ENCODE measurements at regions not wholly inside any gene's neighbourhood (a gene's known extent, or its start where the extent isn't known, plus 50 kb on each side); places are given as distances from the start of the nearest gene placed in this dataset.
"Not testable (repeated sequence)": the region's sequence is repeated elsewhere in the genome, so short reads cannot be mapped to it uniquely, and the experiment has no call there.

DNA sequence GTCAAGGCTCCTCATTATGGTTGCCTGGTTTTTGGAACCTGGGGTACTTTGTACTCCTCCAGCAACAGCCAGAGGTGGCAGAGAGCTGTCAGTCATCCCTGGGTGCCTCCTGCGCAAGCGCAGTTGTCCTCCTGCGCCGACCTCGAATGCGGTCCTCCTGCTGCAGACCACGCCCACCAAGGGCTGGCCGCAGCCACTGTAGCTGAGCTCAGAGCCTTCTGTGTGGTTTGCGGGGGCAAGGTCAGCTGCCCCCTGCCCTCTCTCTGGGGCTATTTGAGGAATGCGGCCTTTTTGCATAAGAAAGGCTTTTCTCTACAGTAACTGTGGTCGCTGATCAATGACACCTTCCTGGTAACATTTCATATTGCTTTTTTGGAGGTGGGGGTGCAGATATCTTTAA is 131.3 kb upstream of the SNRPN start:
- Histone ChIP-seq H3K4me3 (ENCODE audit: insufficient read depth, low read depth, low read length, poor library complexity, severe bottlenecking) (no peak overlapping the region), H3K36me3 (ENCODE audit: control insufficient read depth, insufficient read depth, low read length) (no peaks in the 10 kb centered on the region), H3K27ac (ENCODE audit: insufficient read depth, low read length, poor library complexity, severe bottlenecking) (no peak overlapping the region), H3K27me3 (replicated peaks; ENCODE audit: control insufficient read depth, insufficient read depth, low read length, poor library complexity, severe bottlenecking) (no peaks in the 10 kb centered on the region), H3K9me3 (ENCODE audit: control insufficient read depth, low read length) (no peaks in the 10 kb centered on the region), H3K4me1 (ENCODE audit: control insufficient read depth, insufficient read depth, low read length, poor library complexity, severe bottlenecking) (no peaks in the 10 kb centered on the region)
- no peak for DNase-seq

DNA sequence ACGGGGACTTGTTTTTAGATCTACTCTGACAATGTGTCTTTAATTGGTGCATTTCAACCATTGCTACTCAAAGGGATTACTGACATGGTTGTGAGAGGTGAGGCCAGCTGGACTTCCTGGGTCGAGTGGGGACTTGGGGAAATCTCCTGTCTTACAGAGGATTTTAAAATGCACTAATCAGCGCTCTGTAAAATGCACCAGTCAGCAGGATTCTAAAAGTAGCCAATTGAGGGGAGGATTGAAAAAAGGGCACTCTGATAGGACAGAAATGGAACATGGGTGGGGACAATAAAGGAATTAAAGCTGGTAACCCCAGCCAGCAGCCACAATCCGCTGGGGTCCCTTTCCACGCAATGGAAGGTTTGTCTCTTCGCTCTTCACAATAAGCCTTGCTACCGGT is 122.5 kb upstream of the SNRPN start:
- Histone ChIP-seq H3K27me3 (replicated peaks; ENCODE audit: control insufficient read depth, insufficient read depth, low read length, poor library complexity, severe bottlenecking) (no peaks in the 10 kb centered on the region), H3K27ac (ENCODE audit: insufficient read depth, low read length, poor library complexity, severe bottlenecking) (no peak overlapping the region), H3K9me3 (ENCODE audit: control insufficient read depth, low read length) (no peaks in the 10 kb centered on the region), H3K4me1 (ENCODE audit: control insufficient read depth, insufficient read depth, low read length, poor library complexity, severe bottlenecking) (no peaks in the 10 kb centered on the region), H3K4me3 (ENCODE audit: insufficient read depth, low read depth, low read length, poor library complexity, severe bottlenecking) (no peak overlapping the region), H3K36me3 (ENCODE audit: control insufficient read depth, insufficient read depth, low read length) (no peaks in the 10 kb centered on the region)
- DNase-seq = no peak

DNA sequence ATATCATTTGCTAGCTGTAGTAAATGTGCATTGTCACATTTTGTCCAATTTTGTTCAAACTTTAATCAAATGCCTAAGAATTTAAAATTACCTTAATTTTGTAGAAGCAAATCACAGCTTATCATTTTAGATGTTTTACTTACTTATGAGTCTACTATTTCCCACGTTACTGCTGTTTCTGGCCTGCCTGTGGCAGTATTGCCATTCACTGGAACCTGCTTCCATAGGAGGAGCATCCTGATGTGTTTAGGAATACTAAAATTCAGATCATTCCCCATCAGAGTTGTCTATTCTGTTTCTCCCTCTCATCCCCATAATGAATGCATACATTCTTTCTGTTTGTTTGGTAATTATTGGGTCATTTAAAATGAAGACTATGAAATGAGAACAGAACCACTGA is 119.5 kb upstream of the SNRPN start:
- Histone ChIP-seq H3K4me3 (ENCODE audit: insufficient read depth, low read depth, low read length, poor library complexity, severe bottlenecking) (no peak overlapping the region), H3K36me3 (ENCODE audit: control insufficient read depth, insufficient read depth, low read length) (no peaks in the 10 kb centered on the region), H3K4me1 (ENCODE audit: control insufficient read depth, insufficient read depth, low read length, poor library complexity, severe bottlenecking) (no peaks in the 10 kb centered on the region), H3K27me3 (replicated peaks; ENCODE audit: control insufficient read depth, insufficient read depth, low read length, poor library complexity, severe bottlenecking) (no peaks in the 10 kb centered on the region), H3K9me3 (ENCODE audit: control insufficient read depth, low read length) (no peaks in the 10 kb centered on the region), H3K27ac (ENCODE audit: insufficient read depth, low read length, poor library complexity, severe bottlenecking) (no peak overlapping the region)
- no peak for DNase-seq

DNA sequence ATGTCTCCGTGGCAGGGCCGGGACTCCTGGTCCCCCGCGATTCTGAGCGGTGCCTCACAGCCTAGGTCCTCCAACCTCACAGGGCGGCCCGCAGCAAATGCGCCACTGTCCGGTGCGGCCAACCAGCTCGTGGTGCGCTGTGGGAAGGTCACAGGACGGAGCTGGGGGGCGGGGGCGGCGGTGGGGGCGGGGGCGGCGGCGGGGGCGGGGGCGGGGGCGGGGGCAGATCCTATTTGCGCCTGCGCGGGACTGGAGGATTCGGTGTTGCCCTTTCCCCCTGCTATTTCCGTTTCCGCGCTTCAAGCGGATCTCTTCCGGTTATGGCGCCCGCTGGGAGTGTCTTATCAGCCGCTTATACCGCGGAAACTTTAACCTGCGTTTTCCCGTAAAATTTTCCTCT is 106.7 kb upstream of the SNRPN start:
- Histone ChIP-seq H3K27me3 (replicated peaks; ENCODE audit: control insufficient read depth, insufficient read depth, low read length, poor library complexity, severe bottlenecking) (no peaks in the 10 kb centered on the region), H3K9me3 (ENCODE audit: control insufficient read depth, low read length) (no peaks in the 10 kb centered on the region), H3K27ac (ENCODE audit: insufficient read depth, low read length, poor library complexity, severe bottlenecking) (no peak overlapping the region), H3K4me1 (ENCODE audit: control insufficient read depth, insufficient read depth, low read length, poor library complexity, severe bottlenecking) (no peaks in the 10 kb centered on the region), H3K4me3 (ENCODE audit: insufficient read depth, low read depth, low read length, poor library complexity, severe bottlenecking) (no peak overlapping the region), H3K36me3 (ENCODE audit: control insufficient read depth, insufficient read depth, low read length) (no peaks in the 10 kb centered on the region)
- no peak for DNase-seq

DNA sequence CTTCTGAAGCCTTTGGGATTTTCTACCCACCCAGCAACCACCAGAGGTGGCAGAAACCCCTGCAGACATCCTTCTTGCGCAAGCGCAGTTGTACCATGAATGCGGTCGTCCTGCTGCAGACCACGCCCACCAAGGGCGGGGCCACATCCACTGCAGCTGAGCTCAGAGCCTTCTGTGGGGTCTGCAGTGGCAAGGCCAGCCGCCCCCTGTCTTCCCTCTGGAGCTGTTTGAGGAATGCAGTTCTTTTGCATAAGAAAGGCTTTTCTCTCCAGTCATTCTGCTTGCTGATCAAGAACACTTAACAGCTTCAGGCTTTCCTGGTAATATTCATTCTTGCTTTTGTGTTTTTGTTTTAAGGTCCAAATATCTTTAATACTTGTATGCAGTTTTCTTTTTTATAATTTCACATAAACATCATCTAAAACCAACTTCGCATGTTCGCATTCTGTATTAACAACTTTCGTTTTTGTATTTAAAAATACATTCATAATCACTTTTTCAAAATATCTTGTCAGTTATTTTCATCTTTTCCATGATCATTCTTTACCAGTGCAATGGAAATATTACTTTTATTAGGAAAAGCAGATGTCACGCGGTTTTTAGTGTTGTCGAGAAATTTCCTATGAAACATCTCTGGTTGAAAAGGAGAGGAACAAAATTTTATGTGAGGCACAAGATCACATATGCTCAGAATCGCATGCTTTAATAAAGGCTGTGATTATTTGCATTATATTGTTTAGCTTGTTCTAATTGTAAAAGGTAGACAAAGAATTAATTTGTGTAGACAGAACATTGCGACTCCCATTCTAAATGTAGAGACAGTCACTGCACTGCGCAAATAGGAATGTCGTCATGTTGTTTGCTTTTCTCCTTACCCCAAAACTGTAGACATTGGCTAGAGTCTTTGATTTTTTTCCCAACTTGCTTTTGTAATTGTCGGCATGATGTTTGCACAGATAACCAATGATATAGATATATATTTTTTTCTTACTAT is 98.1 kb upstream of the SNRPN start:
- H3K4me1 ChIP-seq (ENCODE audit: control insufficient read depth, insufficient read depth, low read length, poor library complexity, severe bottlenecking) = no peaks in the 10 kb centered on the region
- H3K36me3 ChIP-seq (ENCODE audit: control insufficient read depth, insufficient read depth, low read length) = no peaks in the 10 kb centered on the region
- H3K4me3 ChIP-seq (ENCODE audit: insufficient read depth, low read depth, low read length, poor library complexity, severe bottlenecking) = no peak overlapping the region
- DNase-seq = no peak
- H3K27me3 ChIP-seq (replicated peaks; ENCODE audit: control insufficient read depth, insufficient read depth, low read length, poor library complexity, severe bottlenecking) = no peaks in the 10 kb centered on the region
- H3K9me3 ChIP-seq (ENCODE audit: control insufficient read depth, low read length) = no peaks in the 10 kb centered on the region
- H3K27ac ChIP-seq (ENCODE audit: insufficient read depth, low read length, poor library complexity, severe bottlenecking) = no peak overlapping the region

DNA sequence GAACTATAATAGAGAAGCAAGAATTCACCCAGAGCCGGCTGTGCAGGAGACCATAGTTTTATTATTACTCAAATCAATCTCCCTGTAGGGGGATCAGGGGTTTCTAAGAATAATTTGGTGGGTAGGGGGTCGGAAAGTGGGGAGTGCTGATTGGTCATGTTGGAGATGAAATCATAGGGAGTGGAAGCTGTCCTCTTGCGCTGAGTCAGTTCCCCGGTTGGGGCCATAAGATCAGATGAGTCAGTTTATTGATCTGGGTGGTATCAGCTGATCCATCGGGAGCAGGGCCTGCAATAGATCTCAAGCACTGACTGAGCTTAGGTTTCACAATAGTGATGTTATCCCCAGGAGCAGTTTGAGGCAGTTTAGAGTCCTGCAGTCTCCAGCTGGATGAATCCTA is 97.0 kb upstream of the SNRPN start:
- Histone ChIP-seq H3K9me3 (ENCODE audit: control insufficient read depth, low read length) (no peaks in the 10 kb centered on the region), H3K36me3 (ENCODE audit: control insufficient read depth, insufficient read depth, low read length) (no peaks in the 10 kb centered on the region), H3K4me1 (ENCODE audit: control insufficient read depth, insufficient read depth, low read length, poor library complexity, severe bottlenecking) (no peaks in the 10 kb centered on the region), H3K4me3 (ENCODE audit: insufficient read depth, low read depth, low read length, poor library complexity, severe bottlenecking) (no peak overlapping the region), H3K27ac (ENCODE audit: insufficient read depth, low read length, poor library complexity, severe bottlenecking) (no peak overlapping the region), H3K27me3 (replicated peaks; ENCODE audit: control insufficient read depth, insufficient read depth, low read length, poor library complexity, severe bottlenecking) (no peaks in the 10 kb centered on the region)
- DNase-seq = no peak

DNA sequence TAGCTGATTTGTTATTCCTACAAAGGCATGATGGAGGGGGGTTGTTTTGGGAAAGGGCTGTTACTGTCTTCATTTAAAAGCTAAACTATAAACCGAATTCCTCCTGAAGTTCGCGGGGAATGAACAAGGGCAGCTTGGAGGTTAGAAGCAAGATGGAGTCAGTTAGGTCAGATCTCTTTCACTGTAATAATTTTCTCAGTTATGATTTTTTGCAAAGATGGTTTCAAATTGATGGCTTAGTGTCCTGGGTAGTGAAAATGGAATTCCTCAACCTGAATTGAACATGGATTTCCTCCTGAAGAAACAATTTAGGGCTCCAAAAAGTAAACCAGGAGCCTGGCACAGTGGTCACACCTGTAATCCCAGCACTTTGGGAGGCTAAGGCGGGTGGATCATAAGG is 96.6 kb upstream of the SNRPN start:
- not testable (repeated sequence) for DNase-seq; H3K27me3 ChIP-seq (replicated peaks; ENCODE audit: control insufficient read depth, insufficient read depth, low read length, poor library complexity, severe bottlenecking); H3K27ac ChIP-seq (ENCODE audit: insufficient read depth, low read length, poor library complexity, severe bottlenecking); H3K36me3 ChIP-seq (ENCODE audit: control insufficient read depth, insufficient read depth, low read length); H3K4me3 ChIP-seq (ENCODE audit: insufficient read depth, low read depth, low read length, poor library complexity, severe bottlenecking); H3K4me1 ChIP-seq (ENCODE audit: control insufficient read depth, insufficient read depth, low read length, poor library complexity, severe bottlenecking); H3K9me3 ChIP-seq (ENCODE audit: control insufficient read depth, low read length)

DNA sequence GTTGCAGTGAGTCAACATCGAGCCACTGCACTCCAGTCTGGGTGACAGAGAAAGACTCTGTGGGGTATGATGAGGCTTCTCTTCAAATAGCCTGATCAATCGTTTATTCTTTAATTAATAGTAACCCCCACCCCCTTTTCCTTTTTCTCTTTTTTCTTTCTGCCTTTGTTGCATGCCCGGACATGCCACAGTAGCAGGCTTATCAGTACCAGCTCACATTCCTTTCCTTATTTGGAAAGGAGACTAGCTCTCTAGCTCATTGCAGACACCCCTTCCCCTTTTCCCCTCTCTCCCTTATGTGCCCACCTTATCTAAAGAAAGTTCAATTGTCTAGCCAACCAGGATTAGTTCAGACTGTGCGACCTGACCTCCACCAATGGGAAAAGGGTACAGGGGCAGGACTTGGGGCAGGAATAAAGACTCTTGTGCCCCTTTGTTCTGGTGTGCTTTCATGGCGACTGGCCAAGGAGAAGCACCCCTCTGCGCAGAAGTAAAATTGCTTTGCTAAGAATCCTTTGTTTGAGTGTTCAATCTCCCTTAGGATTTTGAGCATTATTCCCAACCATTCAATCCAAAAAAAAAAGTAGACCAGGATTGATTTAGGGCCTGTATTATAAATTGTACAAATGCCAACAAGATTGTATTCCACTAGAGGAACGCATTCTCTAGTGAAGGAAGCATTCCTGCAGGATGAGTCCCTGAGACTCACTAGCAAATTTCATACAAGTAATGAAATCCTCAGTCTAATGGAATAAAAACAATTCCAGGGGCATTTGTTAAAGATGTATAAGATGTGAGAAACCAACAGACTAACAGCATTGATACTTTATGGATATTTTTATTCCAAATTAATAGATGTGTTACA is 95.8 kb upstream of the SNRPN start:
- DNase-seq = no peak
- H3K4me3 ChIP-seq (ENCODE audit: insufficient read depth, low read depth, low read length, poor library complexity, severe bottlenecking) = no peak overlapping the region
- no peaks in the 10 kb centered on the region for H3K4me1 ChIP-seq (ENCODE audit: control insufficient read depth, insufficient read depth, low read length, poor library complexity, severe bottlenecking)
- H3K27ac ChIP-seq (ENCODE audit: insufficient read depth, low read length, poor library complexity, severe bottlenecking) = no peak overlapping the region
- no peaks in the 10 kb centered on the region for H3K9me3 ChIP-seq (ENCODE audit: control insufficient read depth, low read length)
- H3K36me3 ChIP-seq (ENCODE audit: control insufficient read depth, insufficient read depth, low read length) = no peaks in the 10 kb centered on the region
- H3K27me3 ChIP-seq (replicated peaks; ENCODE audit: control insufficient read depth, insufficient read depth, low read length, poor library complexity, severe bottlenecking) = no peaks in the 10 kb centered on the region

DNA sequence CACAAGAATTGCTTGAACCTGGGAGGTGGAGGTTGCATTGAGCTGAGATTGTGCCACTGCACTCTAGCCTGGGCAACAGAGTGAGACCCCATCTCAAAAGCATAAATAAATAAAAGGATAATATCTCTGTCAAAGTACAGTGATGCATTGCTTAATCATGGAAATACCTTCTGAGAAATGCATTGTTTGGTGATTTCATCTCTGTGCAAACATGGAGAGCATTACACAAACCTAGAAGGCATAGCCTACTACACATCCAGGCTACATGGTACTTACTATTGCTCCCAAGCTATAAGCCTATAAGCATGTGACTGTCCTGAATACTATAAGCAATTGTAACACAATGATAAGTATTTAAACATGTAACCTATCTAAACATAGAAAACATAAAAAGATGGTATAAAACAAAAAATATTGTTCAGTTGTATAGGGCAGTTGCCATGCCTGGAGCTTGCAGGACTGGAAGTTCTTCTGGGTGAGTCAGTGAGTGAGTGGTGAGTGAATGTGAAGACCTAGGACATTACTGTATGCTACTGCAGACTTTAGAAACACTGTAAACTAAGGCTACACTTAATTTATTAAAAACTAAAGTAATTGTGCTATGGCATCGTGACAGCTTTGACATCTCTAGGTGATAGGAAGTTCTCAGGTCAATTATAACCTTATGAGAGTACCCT is 93.6 kb upstream of the SNRPN start:
- no peak for DNase-seq
- no peaks in the 10 kb centered on the region for H3K27me3 ChIP-seq (replicated peaks; ENCODE audit: control insufficient read depth, insufficient read depth, low read length, poor library complexity, severe bottlenecking)
- no peaks in the 10 kb centered on the region for H3K9me3 ChIP-seq (ENCODE audit: control insufficient read depth, low read length)
- no peak overlapping the region for H3K27ac ChIP-seq (ENCODE audit: insufficient read depth, low read length, poor library complexity, severe bottlenecking)
- no peak overlapping the region for H3K4me3 ChIP-seq (ENCODE audit: insufficient read depth, low read depth, low read length, poor library complexity, severe bottlenecking)
- H3K4me1 ChIP-seq (ENCODE audit: control insufficient read depth, insufficient read depth, low read length, poor library complexity, severe bottlenecking) = no peaks in the 10 kb centered on the region
- no peaks in the 10 kb centered on the region for H3K36me3 ChIP-seq (ENCODE audit: control insufficient read depth, insufficient read depth, low read length)

Data from effector memory CD4-positive, alpha-beta T cell (primary cell).